SU-DHL-6 (cell line): ENCODE measurements at regions not wholly inside any gene's neighbourhood (a gene's known extent, or its start where the extent isn't known, plus 50 kb on each side); places are given as distances from the start of the nearest gene placed in this dataset.

Source experiments
- EZH2phosphoT487 ChIP-seq: fragments of 200-600 bp; sonication (generic), shearing (Covaris generic); conservative IDR thresholded peaks from 2 replicates; pipeline ENCODE4 v1.6.1; 2018; ENCODE audit warnings: mild to moderate bottlenecking, antibody characterized with exemption, low read length, moderate library complexity, mixed read lengths
- TF ChIP-seq, protein P1 (sequence below): fragments of 200-600 bp; sonication (generic); IDR thresholded peaks from one replicate; pipeline ENCODE4 v1.5.1; 2017; ENCODE audit warnings: antibody characterized with exemption, mild to moderate bottlenecking, low read length, moderate library complexity; ENCODE audit not compliant: insufficient read depth, poor library complexity, severe bottlenecking

DNA sequence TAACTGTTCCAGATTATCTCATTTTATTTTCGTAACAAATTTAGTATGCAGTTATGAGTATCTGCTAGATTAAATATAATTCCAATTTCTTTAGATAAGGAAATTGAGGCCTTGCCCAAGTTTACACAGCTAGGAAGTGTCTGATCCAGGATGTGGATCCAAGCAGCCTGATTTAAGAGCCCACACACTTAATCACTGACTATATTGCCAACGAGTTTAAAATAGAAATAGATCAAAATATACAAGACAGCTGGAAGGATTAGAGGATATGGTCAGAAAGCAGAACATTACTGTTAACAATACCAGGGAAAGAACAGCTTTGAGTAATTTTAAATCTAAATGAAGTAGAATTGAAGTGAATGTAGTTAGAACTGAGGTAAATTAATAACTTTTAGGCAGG lies 215.2 kb downstream of the C3orf38 start:
- TF ChIP-seq, protein P1, sequence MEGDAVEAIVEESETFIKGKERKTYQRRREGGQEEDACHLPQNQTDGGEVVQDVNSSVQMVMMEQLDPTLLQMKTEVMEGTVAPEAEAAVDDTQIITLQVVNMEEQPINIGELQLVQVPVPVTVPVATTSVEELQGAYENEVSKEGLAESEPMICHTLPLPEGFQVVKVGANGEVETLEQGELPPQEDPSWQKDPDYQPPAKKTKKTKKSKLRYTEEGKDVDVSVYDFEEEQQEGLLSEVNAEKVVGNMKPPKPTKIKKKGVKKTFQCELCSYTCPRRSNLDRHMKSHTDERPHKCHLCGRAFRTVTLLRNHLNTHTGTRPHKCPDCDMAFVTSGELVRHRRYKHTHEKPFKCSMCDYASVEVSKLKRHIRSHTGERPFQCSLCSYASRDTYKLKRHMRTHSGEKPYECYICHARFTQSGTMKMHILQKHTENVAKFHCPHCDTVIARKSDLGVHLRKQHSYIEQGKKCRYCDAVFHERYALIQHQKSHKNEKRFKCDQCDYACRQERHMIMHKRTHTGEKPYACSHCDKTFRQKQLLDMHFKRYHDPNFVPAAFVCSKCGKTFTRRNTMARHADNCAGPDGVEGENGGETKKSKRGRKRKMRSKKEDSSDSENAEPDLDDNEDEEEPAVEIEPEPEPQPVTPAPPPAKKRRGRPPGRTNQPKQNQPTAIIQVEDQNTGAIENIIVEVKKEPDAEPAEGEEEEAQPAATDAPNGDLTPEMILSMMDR: no peak
- TF ChIP-seq EZH2phosphoT487: no peak
